Fibroblast of upper back skin (primary cell): ENCODE measurements at regions not wholly inside any gene's neighbourhood (a gene's known extent, or its start where the extent isn't known, plus 50 kb on each side); places are given as distances from the start of the nearest gene placed in this dataset.
"Not testable (repeated sequence)": the region's sequence is repeated elsewhere in the genome, so short reads cannot be mapped to it uniquely, and the experiment has no call there.

ENCODE experiments used
- DNase-seq: peaks from one replicate; pipeline ENCODE4 v3.0.0-alpha.2; 2013

GRCh38 chr17:33983824-33984574 lies 271.1 kb upstream of the CCL2 start:
- no peak for DNase-seq

- no peak for DNase-seq
These were observed 269.0 kb upstream of the CCL2 start for GRCh38 chr17:33986088-33986487.

DNA sequence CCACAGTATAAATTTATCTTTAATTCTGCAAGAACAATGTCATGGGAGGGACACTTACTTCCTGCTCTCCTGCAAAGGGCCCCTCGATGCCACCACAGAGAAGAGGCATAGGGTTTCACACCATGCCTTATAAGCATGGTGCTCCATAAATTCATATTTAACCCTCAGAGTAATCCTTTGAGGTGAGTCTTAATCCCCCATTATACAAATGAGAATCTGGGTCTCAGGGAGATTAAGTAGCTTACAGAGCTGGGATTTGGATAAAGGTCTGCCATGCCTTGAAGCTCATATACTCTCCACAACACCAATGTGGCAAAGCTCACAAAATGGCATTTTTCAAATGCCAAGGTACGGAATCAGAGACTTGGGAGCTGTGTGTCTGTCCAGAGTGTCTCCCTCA lies 268.5 kb upstream of the CCL2 start:
- no peak for DNase-seq

- no peak for DNase-seq
These were observed 267.9 kb upstream of the CCL2 start for GRCh38 chr17:33987162-33987561.

DNA sequence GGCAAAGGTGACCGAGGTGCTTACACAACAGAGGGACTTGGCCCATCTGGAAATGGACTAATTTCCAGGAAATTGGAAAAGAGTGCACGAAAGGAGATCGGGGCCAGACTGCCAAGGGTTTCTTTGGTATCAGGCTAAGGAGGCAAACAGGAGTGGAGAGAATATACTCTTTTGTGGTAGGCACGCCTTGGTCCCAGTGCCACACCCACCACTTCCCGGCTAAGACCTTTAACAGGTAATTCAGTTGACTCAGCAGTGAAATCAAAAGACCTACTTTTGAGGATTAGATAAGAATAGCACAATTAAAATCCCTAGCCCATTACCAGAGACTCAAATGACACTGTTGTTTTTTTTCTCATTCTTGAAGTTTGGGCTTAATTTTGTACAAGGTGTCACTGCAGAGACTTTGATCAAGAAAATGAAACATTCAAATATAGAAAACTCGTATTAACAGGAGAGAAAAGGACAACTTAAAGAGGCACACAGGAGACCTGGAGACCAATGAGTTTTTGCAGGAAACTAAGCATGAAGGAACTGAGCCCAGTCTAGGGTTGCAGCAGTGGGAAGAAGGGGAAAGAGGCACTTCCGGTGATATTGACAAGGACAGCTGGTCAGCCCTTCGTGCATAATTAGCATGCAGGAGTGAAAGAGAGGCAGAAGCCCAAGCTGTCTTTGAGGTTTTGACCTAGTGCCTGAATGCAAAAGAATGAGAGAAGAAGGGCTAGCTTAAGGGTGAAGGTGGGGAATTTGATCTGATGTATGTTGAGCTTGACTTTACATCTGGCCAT lies 265.5 kb upstream of the CCL2 start:
- no peak for DNase-seq

DNA sequence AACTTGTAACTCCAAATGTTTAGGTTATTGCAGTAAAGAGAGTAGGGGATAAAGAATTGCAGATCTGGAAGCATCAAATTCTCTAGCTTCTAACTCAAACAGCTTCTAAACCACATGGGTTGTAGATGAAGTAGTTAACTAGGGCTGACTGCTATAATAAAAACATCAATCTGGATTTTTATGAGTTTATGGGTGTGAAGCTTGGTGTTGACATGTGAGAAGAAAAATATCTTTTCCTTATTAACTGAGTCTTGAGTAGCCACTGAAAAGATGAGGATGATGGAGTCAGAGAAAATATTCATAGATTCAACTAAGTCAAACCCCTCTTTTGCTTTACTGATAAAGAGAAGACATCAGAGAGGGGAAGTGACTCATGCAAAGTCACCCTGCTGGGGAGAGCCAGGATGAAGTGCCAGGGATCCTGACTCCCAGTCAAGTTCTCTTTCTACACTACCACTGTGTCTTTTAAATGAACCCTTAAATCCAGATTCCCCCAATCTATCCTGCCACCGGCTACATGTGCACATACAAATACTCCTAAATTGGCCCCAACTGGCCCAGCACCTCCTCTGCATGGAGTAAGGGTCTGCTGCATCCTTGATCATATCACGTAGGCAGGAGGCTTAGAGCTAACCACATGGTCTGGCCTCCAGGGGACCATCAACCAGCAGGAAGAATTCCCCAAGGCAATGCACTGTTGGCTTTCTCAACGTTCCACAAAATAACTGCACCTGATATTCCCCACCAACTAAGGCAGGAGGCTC lies 264.0 kb upstream of the CCL2 start:
- DNase-seq: no peak

- DNase-seq: no peak
These were observed 263.0 kb upstream of the CCL2 start for GRCh38 chr17:33992113-33992512.

- no peak for DNase-seq
These were observed 254.4 kb upstream of the CCL2 start for GRCh38 chr17:34000639-34001038.

GRCh38 chr17:34001246-34001645 lies 253.8 kb upstream of the CCL2 start:
- no peak for DNase-seq

DNA sequence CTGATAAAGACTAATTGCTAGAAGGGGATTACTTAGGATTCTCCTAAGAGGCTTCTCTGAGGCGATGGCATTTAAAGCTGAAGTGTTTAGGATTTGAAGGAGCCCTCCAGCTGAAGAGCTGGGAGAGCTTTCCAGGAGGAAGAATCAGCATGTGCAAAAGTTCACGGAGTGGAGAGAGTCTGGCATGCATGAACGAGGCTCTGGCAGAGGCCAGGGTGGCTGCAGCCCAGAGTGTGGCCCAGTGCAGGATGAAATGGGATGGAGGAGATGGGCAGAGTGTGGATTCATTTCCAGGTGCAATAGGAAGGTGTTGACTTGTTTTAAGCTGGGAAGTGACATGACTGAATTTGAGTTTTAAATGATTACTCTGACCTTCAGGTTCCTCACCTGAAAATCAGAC lies 249.0 kb upstream of the CCL2 start:
- DNase-seq: no peak

GRCh38 chr17:34008125-34008524 lies 247.0 kb upstream of the CCL2 start:
- no peak for DNase-seq

- DNase-seq: no peak
These were observed 245.2 kb upstream of the CCL2 start for GRCh38 chr17:34009912-34010311.

GRCh38 chr17:34010534-34010933 lies 244.6 kb upstream of the CCL2 start:
- DNase-seq: no peak

- DNase-seq: no peak
These were observed 243.5 kb upstream of the CCL2 start for GRCh38 chr17:34011599-34011998.

- no peak for DNase-seq
These were observed 242.2 kb upstream of the CCL2 start for GRCh38 chr17:34012709-34013375.

DNA sequence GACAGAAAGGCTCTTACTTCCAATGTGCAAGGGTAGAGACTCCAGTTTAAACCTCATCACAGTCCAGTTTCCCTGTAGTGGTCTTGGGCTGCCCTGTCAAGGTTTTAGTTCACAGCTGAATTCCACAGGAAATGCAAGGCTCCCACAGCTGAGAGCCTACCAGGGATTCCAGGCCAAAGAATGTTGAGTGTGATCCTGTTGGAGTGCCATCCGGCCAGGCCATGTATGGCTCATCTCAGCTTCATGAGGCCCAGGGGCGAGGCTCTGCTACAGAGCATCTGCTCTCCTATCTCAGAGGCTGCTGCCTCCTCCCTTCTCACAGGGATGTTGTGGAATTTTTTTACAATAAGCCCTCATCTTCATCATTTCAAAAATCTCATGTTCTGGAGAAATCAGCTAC lies 239.8 kb upstream of the CCL2 start:
- no peak for DNase-seq

DNA sequence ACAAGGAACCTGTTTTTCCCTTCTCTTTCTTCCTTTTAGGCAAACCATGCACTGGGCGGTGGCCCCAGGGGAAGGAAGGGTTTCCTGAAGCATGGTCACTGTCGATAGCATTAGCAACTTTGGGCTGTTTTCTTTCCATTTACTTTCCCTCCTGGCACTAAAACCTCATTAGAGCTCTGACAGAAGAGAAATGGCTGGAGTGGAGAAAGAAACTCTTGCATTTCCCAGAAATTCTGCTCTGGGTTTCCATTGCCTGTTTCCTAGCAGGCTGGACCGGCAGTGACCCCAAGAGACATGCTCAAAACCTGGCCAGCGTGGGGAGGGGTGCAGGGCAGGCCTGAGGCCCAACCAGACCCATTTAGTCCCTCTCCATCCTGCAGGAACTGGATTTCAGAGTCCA lies 230.7 kb upstream of the CCL2 start:
- no peak for DNase-seq

- no peak for DNase-seq
These were observed 230.1 kb upstream of the CCL2 start for GRCh38 chr17:34024806-34025551.

- DNase-seq: not testable (repeated sequence)
These were observed 224.5 kb upstream of the CCL2 start for GRCh38 chr17:34030601-34031000.

- not testable (repeated sequence) for DNase-seq
These were observed 222.8 kb upstream of the CCL2 start for GRCh38 chr17:34032305-34032704.

- not testable (repeated sequence) for DNase-seq
These were observed 216.3 kb upstream of the CCL2 start for GRCh38 chr17:34038786-34039185.

- DNase-seq: not testable (repeated sequence)
These were observed 215.9 kb upstream of the CCL2 start for GRCh38 chr17:34039213-34039612.
